ENCODE measurements at regions not wholly inside any gene's neighbourhood (a gene's known extent, or its start where the extent isn't known, plus 50 kb on each side); places are given as distances from the start of the nearest gene placed in this dataset.
"Not testable (repeated sequence)": the region's sequence is repeated elsewhere in the genome, so short reads cannot be mapped to it uniquely, and the experiment has no call there.

GRCh38 chr9:78719029-78719428 lies 422.1 kb downstream of the PSAT1 start:
- TF ChIP-seq EP300, POLR2A, CTCF (IDR thresholded peaks at IDR 0.05): not testable (repeated sequence)
